Stomach smooth muscle (tissue), 2 donors: ENCODE measurements at regions not wholly inside any gene's neighbourhood (a gene's known extent, or its start where the extent isn't known, plus 50 kb on each side); places are given as distances from the start of the nearest gene placed in this dataset.

Experiments used
- H3K27ac ChIP-seq: one replicate; pipeline ENCODE4 v1.7.0; 2013; ENCODE audit warnings: mild to moderate bottlenecking, low read length, inconsistent platforms
- H3K27me3 ChIP-seq, 2 donors: one replicate each; pipeline ENCODE4 v1.7.0; 2013; ENCODE audit warnings: low read length in 2 of 2; ENCODE audit not compliant: insufficient read depth in 2 of 2, control insufficient read depth in 1 of 2
- H3K36me3 ChIP-seq, 2 donors: one replicate each; pipeline ENCODE4 v1.7.0; 2013; ENCODE audit warnings: low read length in 2 of 2; ENCODE audit not compliant: control insufficient read depth in 2 of 2, insufficient read depth in 2 of 2
- H3K4me1 ChIP-seq: one replicate; pipeline ENCODE4 v1.7.0; 2013; ENCODE audit warnings: low read length; ENCODE audit not compliant: control insufficient read depth, insufficient read depth
- H3K4me3 ChIP-seq, 2 donors: one replicate each; pipeline ENCODE4 v1.7.0; 2013; ENCODE audit warnings: low read length in 2 of 2
- H3K9ac ChIP-seq, 2 donors: one replicate each; pipeline ENCODE4 v1.7.0; 2013; ENCODE audit warnings: low read length in 2 of 2, mild to moderate bottlenecking in 1 of 2
- H3K9me3 ChIP-seq, 2 donors: one replicate each; pipeline ENCODE4 v1.7.0; 2013; ENCODE audit warnings: low read length in 2 of 2; ENCODE audit not compliant: control insufficient read depth in 2 of 2
- donor health status: healthy.
- donor health status: Pancreatic carcinoma.

- Histone ChIP-seq H3K4me1 (no peaks in the 10 kb centered on the region), H3K27ac (no peak overlapping the region), H3K9me3 (no peaks in the 10 kb centered on the region), H3K4me3 (no peak overlapping the region), H3K9ac (no peak overlapping the region), H3K27me3 (no peaks in the 10 kb centered on the region), H3K36me3 (no peaks in the 10 kb centered on the region)
Observed at GRCh38 chr9:115775659-115776058, 377.9 kb upstream of the PAPPA start.

GRCh38 chr9:115777610-115778009, 376.0 kb upstream of the PAPPA start:
- no peaks in the 10 kb centered on the region for H3K4me1 ChIP-seq
- H3K27ac ChIP-seq: no peak overlapping the region
- no peaks in the 10 kb centered on the region for H3K27me3 ChIP-seq
- no peaks in the 10 kb centered on the region for H3K9me3 ChIP-seq
- no peak overlapping the region for H3K9ac ChIP-seq
- H3K36me3 ChIP-seq: no peaks in the 10 kb centered on the region
- H3K4me3 ChIP-seq: no peak overlapping the region

GRCh38 chr9:115781070-115781736, 372.4 kb upstream of the PAPPA start:
- Histone ChIP-seq H3K36me3 (no peaks in the 10 kb centered on the region), H3K27ac (no peak overlapping the region), H3K4me1 (no peaks in the 10 kb centered on the region), H3K27me3 (no peaks in the 10 kb centered on the region), H3K4me3 (no peak overlapping the region), H3K9me3 (no peaks in the 10 kb centered on the region), H3K9ac (no peak overlapping the region)

GRCh38 chr9:115786321-115786720, 367.3 kb upstream of the PAPPA start:
- no peaks in the 10 kb centered on the region for H3K9me3 ChIP-seq
- H3K9ac ChIP-seq: no peak overlapping the region
- H3K4me1 ChIP-seq: no peaks in the 10 kb centered on the region
- H3K27ac ChIP-seq: no peak overlapping the region
- H3K4me3 ChIP-seq: no peak overlapping the region
- no peaks in the 10 kb centered on the region for H3K27me3 ChIP-seq
- no peaks in the 10 kb centered on the region for H3K36me3 ChIP-seq

GRCh38 chr9:115790520-115790919, 363.1 kb upstream of the PAPPA start:
- Histone ChIP-seq H3K27ac (no peak overlapping the region), H3K9me3 (no peaks in the 10 kb centered on the region), H3K9ac (no peak overlapping the region), H3K4me1 (no peaks in the 10 kb centered on the region), H3K36me3 (no peaks in the 10 kb centered on the region), H3K27me3 (no peaks in the 10 kb centered on the region), H3K4me3 (no peak overlapping the region)

- no peak overlapping the region for H3K27ac ChIP-seq
- no peaks in the 10 kb centered on the region for H3K9me3 ChIP-seq
- H3K27me3 ChIP-seq: no peaks in the 10 kb centered on the region
- no peaks in the 10 kb centered on the region for H3K4me1 ChIP-seq
- H3K36me3 ChIP-seq: no peaks in the 10 kb centered on the region
- H3K9ac ChIP-seq: no peak overlapping the region
- no peak overlapping the region for H3K4me3 ChIP-seq
Observed at GRCh38 chr9:115794921-115795475, 358.6 kb upstream of the PAPPA start.

- H3K9ac ChIP-seq: no peak overlapping the region
- H3K36me3 ChIP-seq: no peaks in the 10 kb centered on the region
- no peaks in the 10 kb centered on the region for H3K4me1 ChIP-seq
- H3K27ac ChIP-seq: no peak overlapping the region
- no peaks in the 10 kb centered on the region for H3K27me3 ChIP-seq
- no peak overlapping the region for H3K4me3 ChIP-seq
- H3K9me3 ChIP-seq: no peaks in the 10 kb centered on the region
Observed at GRCh38 chr9:115799734-115800133, 353.9 kb upstream of the PAPPA start.

- H3K36me3 ChIP-seq: no peaks in the 10 kb centered on the region
- H3K9me3 ChIP-seq: no peaks in the 10 kb centered on the region
- no peak overlapping the region for H3K9ac ChIP-seq
- H3K4me3 ChIP-seq: no peak overlapping the region
- H3K27me3 ChIP-seq: no peaks in the 10 kb centered on the region
- no peak overlapping the region for H3K27ac ChIP-seq
- H3K4me1 ChIP-seq: no peaks in the 10 kb centered on the region
Observed at GRCh38 chr9:115804206-115804605, 349.4 kb upstream of the PAPPA start.

- Histone ChIP-seq H3K9me3 (no peaks in the 10 kb centered on the region), H3K36me3 (no peaks in the 10 kb centered on the region), H3K27me3 (no peaks in the 10 kb centered on the region), H3K27ac (no peak overlapping the region), H3K4me1 (no peaks in the 10 kb centered on the region), H3K4me3 (no peak overlapping the region), H3K9ac (no peak overlapping the region)
Observed at GRCh38 chr9:115808108-115808507, 345.5 kb upstream of the PAPPA start.

GRCh38 chr9:115808695-115809094, 344.9 kb upstream of the PAPPA start:
- H3K27ac ChIP-seq: no peak overlapping the region
- no peak overlapping the region for H3K4me3 ChIP-seq
- H3K4me1 ChIP-seq: no peaks in the 10 kb centered on the region
- H3K27me3 ChIP-seq: no peaks in the 10 kb centered on the region
- H3K9me3 ChIP-seq: no peaks in the 10 kb centered on the region
- H3K36me3 ChIP-seq: no peaks in the 10 kb centered on the region
- no peak overlapping the region for H3K9ac ChIP-seq

GRCh38 chr9:115810166-115810565, 343.4 kb upstream of the PAPPA start:
- Histone ChIP-seq H3K27me3 (no peaks in the 10 kb centered on the region), H3K4me3 (no peak overlapping the region), H3K4me1 (no peaks in the 10 kb centered on the region), H3K9ac (no peak overlapping the region), H3K36me3 (no peaks in the 10 kb centered on the region), H3K27ac (no peak overlapping the region), H3K9me3 (no peaks in the 10 kb centered on the region)
